HFF-Myc (cell line): ENCODE measurements at regions not wholly inside any gene's neighbourhood (a gene's known extent, or its start where the extent isn't known, plus 50 kb on each side); places are given as distances from the start of the nearest gene placed in this dataset.

ENCODE experiments used
- DNase-seq: peaks from one replicate; pipeline ENCODE4 v3.0.0-alpha.2; 2011; ENCODE audit warnings: low read depth; ENCODE audit errors: extremely low read depth
- H3K4me3 ChIP-seq: replicated peaks from 2 replicates; pipeline ENCODE4 v1.5.1; 2011; ENCODE audit warnings: low read depth, mild to moderate bottlenecking, control low read depth, low read length
- TF ChIP-seq, protein P1 (sequence below): IDR thresholded peaks from 2 replicates; pipeline ENCODE4 v1.5.1; 2012; ENCODE audit warnings: mild to moderate bottlenecking, low read depth, low read length, control low read depth; ENCODE audit errors: missing control alignments

DNA sequence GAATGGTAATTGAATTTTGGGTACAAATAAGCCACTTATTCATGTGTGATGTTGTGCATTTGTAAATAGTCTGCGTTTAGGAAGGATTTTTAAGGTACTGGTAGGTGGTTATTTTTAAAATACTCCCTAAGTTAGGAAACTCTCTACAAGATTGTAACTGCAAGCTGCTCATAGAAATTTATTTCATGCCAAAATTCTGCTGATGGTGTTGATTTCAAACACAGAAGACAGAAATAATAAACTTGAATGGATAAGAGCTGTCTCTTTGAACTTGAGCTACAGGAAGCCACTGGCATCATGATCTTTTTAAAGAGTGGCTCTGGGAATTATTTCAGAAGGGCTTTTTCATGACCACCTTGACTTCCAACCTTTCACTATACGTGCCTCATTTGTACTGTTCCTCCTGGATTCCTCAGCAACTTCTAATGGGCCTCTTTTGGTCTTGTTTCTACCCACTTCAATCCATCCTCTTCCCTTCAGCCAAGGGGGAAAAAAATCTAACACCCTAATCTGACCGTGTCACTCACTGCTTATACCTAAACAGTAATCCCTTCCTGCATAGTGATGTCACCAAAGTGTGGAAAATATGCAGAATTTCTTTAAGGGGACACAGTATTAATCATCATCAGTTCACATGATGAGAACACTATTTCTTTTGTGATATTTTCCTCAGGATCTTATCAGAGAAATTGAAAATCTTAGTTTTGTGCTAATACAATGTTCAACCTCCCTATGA lies 113.6 kb downstream of the PFDN4 start:
- DNase-seq: no peak
- TF ChIP-seq, protein P1, sequence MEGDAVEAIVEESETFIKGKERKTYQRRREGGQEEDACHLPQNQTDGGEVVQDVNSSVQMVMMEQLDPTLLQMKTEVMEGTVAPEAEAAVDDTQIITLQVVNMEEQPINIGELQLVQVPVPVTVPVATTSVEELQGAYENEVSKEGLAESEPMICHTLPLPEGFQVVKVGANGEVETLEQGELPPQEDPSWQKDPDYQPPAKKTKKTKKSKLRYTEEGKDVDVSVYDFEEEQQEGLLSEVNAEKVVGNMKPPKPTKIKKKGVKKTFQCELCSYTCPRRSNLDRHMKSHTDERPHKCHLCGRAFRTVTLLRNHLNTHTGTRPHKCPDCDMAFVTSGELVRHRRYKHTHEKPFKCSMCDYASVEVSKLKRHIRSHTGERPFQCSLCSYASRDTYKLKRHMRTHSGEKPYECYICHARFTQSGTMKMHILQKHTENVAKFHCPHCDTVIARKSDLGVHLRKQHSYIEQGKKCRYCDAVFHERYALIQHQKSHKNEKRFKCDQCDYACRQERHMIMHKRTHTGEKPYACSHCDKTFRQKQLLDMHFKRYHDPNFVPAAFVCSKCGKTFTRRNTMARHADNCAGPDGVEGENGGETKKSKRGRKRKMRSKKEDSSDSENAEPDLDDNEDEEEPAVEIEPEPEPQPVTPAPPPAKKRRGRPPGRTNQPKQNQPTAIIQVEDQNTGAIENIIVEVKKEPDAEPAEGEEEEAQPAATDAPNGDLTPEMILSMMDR: no peak
- no peak overlapping the region for H3K4me3 ChIP-seq

DNA sequence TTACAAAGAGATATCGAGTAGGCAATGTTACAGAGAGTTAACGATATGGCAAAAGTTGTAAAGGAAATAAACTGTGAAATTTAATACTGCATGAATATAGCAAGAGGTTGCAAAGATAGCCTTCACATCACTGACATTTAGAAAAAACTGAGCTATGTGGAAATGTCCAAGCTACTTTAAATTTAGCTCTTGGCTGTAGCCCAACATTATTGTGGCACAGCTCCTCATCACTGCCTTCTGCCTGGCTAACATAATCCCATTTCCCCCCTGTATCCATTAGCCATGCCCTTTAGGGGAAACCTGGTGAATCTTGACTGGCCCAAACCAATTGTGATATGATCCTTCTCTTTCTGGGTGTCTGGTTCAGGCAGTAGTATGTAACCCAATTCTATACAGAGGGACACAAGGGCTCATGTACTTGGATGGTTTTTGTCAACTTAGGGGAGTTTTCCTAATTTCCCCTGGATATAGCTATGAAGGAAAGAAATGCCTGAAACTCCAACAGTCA lies 115.4 kb downstream of the PFDN4 start:
- DNase-seq: no peak
- TF ChIP-seq, protein P1: no peak
- no peak overlapping the region for H3K4me3 ChIP-seq

DNA sequence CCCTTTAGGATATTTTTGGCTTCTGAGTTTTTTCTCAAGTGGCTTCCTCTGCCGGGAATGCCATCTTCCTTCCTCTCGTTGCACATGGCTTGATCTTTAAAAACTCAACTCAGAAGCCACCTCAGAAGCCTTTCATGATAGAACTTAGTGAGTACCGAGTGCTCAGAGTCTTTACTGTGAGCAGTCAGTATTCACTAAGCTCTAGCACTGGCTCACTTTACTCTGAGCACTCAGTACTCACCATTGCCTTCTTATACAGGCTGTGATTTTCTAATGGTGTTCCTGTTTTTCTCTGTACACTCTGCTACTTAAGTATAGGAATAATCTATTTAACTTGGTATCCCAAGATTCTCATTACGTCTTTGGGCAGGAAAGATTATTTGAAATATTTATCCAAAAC lies 116.2 kb downstream of the PFDN4 start:
- DNase-seq: no peak
- no peak overlapping the region for H3K4me3 ChIP-seq
- TF ChIP-seq, protein P1: no peak

DNA sequence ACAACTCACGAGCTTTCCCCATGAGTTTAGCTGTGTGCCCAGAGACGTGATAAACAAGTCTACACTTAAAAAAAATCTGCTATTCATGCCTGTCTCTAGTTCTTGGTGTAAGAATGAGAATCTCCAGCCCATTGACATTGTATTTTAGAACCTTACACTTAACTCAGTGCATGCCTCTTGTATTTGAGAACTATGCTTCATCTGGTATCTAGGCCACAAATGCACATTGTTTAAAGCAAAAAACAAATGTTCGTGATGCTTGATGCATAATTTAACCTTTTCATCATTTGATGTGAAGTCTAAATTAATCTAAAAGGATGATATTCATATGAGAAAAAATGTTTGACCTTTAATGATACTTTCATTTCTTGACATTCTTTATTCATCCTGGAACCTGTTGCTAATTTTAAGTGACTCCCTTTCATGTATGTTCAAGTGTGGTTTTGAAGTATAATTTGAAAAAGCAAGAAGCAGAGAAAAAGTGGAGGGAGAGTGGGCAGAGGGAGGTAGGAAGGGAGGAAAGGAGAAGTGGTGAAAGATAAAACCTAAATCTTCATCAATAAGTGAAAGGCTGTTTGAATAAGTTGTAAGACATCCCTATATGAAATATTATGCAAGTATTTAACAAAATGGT lies 116.9 kb downstream of the PFDN4 start:
- TF ChIP-seq, protein P1: no peak
- H3K4me3 ChIP-seq: no peak overlapping the region
- DNase-seq: no peak

DNA sequence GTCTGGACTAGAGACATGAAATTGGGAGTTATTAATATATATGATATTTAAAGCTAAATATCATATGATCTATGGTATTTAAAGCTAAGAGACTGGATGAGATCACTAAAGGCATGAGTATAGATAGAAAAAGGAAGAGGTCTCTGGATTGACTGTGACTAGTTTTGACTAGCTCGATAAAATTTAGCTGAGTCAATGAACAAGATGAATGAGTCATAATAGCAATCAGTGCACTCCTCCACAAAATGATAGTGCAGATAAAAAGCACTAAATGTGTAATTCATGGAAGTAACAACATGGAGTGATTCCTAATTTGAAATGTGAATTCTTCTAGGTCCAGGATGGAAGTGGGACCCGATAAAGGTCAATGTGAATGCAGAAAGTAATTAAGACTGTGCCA lies 127.4 kb downstream of the PFDN4 start:
- TF ChIP-seq, protein P1: no peak
- DNase-seq: no peak
- H3K4me3 ChIP-seq: no peak overlapping the region

DNA sequence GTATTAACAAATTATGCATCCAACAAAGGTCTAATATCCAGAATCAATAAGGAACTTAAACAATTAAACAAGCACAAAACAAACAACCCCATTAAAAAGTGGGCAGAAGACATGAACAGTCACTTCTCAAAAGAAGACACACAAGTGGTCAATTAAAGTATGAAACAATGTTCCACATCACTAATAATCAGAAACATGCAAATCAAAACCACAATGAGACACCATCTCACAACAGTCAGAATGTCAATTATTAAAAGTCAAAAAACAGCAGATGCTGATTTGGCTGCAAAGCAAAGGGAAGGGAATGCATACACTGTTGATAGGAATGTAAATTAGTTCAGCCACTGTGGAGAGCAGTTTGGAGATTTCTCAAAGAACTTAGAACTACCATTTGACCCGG lies 129.3 kb downstream of the PFDN4 start:
- no peak for DNase-seq
- H3K4me3 ChIP-seq: no peak overlapping the region
- TF ChIP-seq, protein P1: no peak
